ENCODE measurements at regions not wholly inside any gene's neighbourhood (a gene's known extent, or its start where the extent isn't known, plus 50 kb on each side); places are given as distances from the start of the nearest gene placed in this dataset.

DNA sequence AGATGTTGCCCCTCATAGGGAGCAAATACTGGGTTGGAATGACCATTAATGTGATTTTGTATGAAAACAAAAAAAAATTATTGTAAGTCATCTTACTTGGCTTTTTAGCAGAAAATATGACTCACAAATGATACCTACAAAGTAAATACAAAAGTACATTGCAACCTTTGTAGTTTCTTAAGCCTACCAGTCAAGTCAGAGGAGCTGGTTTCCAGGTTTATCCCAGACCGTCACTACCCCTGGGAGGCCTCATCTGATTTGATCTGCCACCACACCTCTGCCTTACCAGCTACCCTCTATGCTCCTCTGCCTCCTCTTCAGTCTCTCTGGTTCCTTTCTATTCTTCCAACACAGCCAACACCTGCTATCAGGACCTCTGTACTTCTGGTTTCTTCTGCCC lies 349.9 kb upstream of the CCNH start:
- no peak for TF ChIP-seq ZBTB11 (CRISPR knock-in tag; IDR thresholded peaks at IDR 0.05)
- TF ChIP-seq SRSF1 (IDR thresholded peaks at IDR 0.05; ENCODE audit: low read depth, low read length): no peak
- no peak for TF ChIP-seq ZNF699 (CRISPR knock-in tag; IDR thresholded peaks at IDR 0.05; ENCODE audit: insufficient replicate concordance)
- TF ChIP-seq, protein P1, sequence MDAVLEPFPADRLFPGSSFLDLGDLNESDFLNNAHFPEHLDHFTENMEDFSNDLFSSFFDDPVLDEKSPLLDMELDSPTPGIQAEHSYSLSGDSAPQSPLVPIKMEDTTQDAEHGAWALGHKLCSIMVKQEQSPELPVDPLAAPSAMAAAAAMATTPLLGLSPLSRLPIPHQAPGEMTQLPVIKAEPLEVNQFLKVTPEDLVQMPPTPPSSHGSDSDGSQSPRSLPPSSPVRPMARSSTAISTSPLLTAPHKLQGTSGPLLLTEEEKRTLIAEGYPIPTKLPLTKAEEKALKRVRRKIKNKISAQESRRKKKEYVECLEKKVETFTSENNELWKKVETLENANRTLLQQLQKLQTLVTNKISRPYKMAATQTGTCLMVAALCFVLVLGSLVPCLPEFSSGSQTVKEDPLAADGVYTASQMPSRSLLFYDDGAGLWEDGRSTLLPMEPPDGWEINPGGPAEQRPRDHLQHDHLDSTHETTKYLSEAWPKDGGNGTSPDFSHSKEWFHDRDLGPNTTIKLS (IDR thresholded peaks at IDR 0.05; ENCODE audit: borderline replicate concordance, low read depth): no peak
- TF ChIP-seq ZC3H11A (IDR thresholded peaks at IDR 0.05; ENCODE audit: low read depth, low read length): no peak
- TF ChIP-seq ZFP36 (IDR thresholded peaks at IDR 0.05; ENCODE audit: low read depth, low read length, partially characterized antibody): no peak
- TF ChIP-seq FOXP1 (CRISPR knock-in tag; IDR thresholded peaks at IDR 0.05): no peak
- no peak for TF ChIP-seq SIN3A (IDR thresholded peaks at IDR 0.05; ENCODE audit: borderline replicate concordance in 2 of 2, control insufficient read depth in 1 of 2, low read depth in 2 of 2, low read length in 2 of 2)
- TF ChIP-seq ZNF354B (CRISPR knock-in tag; IDR thresholded peaks at IDR 0.05): no peak

All from K562 (cell line).